HG03439 (cell line): ENCODE measurements at regions not wholly inside any gene's neighbourhood (a gene's known extent, or its start where the extent isn't known, plus 50 kb on each side); places are given as distances from the start of the nearest gene placed in this dataset.
"Not testable (repeated sequence)": the region's sequence is repeated elsewhere in the genome, so short reads cannot be mapped to it uniquely, and the experiment has no call there.

Experiments used
- ATAC-seq: cut with Tn5 transposase; IDR thresholded peaks from one replicate; pipeline ENCODE4 v1.9.1; 2021; ENCODE audit warnings: mild to moderate bottlenecking, moderate library complexity; ENCODE audit not compliant: unreplicated experiment

DNA sequence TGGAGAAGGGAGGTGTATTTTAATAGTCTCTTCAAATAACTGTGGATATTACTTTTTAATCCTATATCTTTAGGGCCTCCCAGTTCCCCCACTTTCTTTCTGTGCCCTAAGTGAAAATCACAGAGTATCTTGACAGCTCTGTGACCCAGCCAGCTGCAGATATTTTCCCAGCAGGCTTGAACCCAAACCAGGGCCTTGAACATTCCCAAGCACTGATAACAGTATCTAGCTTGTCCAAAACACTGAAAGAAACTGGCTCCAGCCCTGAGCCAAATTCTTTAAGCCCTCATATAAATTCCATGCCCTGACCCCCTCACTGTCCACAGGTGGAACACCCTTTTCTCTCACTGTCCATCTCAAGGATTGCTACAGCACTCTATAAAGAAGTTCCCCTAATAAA is 388.1 kb upstream of the CHAC2 start:
- no peak for ATAC-seq

DNA sequence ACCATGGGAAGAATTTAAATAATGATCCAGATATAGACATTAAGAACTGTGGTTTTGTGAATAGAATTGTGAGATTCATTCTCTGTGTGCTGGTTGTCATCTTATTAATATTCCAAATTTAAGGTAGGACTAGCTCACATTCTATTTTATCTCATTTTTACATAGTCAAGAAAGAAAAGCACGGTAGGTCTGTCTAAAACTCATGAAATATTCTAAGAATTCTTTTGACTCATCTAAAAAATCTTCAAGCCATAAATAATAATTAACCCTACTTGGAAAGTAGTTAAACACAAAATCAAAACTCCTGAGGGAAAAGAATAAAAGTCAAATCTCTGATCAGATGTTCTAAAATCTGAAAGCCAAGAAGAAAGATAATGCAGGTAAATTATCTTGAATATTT is 388.8 kb upstream of the CHAC2 start:
- no peak for ATAC-seq

DNA sequence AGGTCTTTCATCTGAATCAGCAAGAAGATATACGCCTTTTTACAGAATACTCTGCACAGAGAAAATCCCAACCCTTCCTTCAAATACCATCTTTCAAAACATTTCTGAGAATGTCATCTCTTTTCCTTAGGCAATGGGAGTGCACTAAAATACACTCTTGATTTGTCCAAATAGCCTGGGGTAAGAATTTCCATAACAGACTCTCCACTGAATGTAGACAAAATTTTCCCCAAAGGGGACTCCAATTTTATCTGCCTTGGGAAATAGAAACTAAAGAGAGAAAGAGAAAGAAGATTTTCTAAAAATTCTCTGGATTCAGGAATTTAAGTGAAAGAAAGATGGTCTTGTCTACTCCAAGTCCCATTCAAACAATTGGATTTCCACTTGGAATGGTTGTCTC is 394.5 kb upstream of the CHAC2 start:
- no peak for ATAC-seq

DNA sequence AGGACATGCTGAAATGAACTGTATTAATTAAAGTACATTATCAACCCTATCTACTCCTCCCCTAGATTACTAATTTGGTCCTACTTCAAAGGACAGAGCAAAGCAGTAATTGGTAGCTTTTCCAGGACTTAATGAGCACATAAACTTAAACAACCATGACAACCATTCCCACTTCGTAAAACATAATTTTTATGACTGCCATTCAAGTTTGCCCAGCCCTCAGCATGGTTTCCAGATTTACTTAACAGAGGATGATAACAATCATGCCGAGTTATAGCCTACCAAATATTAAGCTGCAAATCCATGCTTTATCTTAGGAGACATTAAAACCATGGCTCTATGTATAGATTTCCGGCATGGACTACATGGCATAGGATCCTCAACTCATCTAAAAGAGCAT is 401.1 kb upstream of the CHAC2 start:
- no peak for ATAC-seq

DNA sequence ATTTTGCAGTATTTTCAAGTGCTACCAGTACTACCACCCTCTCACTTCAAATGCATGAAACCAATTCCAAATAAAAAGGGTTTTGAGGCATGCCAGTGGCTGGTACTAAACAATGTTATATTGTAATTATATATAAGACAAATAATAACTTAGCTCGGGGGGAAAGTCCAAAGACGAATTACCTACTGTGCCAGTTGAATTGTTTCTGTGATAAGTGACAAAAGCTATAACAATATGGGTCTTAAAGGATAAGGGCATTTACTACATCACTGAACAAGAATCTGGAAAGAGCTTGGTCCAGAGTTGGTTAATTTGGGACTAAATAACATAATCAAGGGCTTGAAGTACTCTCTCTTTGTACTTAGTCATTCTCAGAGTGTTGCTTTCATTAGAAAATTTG is 404.7 kb upstream of the CHAC2 start:
- ATAC-seq = no peak

DNA sequence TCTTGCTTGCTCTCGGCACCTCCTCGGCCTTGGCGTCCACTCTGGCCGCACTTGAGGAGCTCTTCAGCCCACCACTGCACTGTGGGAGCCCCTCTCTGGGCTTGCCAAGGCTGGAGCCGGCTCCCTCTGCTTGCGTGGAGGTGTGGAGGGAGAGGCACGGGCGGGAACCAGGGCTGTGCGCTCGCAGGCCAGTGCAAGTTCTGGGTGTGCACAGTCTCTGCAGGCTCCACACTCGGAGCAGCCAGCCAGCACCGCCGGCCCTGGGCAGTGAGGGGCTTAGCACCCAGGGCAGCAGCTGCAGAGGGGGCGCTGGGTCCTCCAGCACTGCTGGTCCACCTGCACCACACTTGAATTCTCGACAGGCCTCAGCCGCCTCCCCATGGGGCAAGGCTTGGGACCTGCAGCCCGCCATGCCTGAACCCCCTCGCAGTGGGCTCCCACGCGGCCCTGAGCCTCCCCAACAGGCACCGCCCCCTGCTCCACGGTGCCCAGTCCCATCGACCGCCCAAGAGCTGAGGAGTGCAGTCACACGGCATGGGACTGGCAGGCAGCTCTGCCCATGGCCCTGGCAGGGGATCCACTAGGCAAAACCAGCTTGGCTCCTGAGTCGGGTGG is 411.2 kb upstream of the CHAC2 start:
- no peak for ATAC-seq

DNA sequence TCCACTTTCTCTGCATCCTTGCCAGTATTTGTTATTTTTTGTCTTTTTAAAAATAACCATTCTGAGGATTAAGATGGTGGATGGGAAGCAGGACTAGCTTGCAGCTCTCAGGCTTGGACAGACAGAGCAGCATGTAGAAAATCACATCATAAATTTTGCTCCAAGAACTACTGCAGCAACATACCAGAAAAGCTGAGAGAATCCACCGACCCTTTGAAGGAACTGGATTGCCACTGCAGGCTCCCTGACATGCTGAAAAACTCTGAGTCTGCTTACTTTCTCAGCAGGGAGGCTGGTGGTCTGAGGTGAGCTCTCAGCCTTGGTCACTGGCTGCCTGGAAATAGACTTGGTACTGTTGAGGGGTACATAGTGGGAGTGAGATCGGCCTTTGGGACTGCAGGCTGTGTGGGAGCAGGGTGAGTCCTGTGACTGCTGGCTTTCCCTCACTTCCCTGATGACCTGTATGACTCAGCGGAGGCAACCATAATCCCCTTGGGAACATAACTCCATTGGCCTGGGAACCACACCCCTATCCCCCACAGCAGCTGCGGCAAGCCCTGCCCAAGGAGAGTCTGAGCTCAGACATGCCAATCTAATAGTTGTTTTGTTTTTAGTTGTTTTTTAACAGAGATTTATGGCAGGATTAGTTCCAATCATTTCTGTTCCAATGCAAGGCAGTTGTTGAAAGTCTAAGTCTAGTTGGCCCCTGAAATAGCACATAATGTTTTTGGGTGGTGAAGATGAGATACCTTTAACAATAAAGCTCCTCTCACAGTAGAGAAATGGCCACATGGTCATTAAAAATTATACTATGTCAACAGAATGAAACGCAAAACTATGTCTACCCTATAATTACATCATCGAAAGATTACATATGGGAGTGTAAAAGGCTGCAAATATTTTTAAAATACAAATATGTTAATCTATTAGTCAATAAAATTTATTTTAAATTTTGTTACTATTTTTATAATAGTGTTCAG is 414.2 kb upstream of the CHAC2 start:
- no peak for ATAC-seq

DNA sequence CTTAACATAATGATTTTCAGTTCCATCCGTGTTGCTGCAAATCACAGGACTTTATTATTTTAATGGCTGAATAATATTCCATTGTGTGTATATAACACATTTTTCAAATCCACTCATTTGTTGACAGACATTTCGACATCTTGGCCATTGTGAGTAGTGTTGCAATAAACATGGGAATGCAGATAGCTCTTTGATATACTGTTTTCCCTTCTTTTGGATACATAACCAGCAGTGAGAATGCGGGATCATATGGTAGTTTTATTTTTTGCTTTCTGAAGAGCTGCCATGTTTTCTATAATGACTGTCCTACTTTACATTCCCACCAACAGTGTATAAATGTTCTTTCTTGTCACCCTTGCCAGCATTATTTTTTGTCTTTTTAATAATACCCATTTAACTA is 420.3 kb upstream of the CHAC2 start:
- ATAC-seq = no peak

DNA sequence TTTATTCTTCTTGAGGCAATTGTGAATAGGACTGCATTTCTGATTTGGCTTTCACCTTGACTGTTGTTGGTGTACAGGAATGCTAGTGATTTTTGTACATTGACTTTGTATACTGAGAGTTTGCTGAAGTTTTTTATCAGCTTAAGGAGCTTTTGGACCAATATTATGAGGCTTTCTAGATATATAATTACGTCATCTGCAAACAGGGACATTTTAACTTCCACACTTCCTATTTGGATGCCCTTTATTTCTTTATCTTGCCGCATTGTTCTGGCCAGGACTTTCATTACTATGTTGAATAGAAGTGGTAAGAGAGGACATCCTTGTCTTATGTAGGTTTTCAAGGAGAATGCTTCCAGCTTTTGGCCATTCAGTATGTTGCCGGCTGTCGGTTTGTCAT is 425.4 kb upstream of the CHAC2 start:
- ATAC-seq = no peak

DNA sequence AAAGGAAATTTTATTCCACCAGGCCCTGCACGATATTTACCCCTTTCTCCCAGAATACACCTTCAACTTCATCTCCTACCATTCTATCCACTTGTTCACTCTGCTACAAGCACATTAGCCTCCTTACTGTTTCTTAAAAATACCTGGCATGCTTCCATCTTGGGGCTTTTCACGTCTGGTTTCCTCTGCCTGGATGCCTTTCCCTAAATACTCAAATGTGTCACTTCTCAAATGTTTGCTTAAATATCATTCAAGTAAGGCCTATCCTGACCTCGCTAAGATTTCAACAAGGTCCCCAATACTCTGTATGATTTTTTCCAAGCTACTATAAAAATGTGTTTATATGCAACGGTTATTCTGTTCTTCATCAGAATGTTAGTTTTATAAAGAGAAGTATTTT is 433.0 kb upstream of the CHAC2 start:
- no peak for ATAC-seq

DNA sequence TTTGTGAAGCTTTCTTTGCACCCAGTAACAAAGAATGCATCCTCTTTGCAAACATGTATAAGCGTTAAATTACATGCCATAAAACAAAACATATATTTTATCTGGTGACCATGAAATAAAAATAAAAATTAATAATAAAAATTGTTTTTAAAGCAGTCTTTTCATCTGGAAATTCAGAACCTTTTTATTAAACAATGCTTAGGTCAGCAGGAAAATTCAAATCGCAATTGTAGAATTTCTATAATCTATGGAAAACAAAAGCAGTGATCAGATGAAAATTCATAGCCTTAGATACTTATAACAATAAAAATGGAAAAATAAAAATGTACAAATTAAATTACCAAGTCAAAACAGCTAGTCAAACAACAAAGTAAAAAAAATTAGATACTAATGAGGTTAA is 435.9 kb upstream of the CHAC2 start:
- no peak for ATAC-seq

DNA sequence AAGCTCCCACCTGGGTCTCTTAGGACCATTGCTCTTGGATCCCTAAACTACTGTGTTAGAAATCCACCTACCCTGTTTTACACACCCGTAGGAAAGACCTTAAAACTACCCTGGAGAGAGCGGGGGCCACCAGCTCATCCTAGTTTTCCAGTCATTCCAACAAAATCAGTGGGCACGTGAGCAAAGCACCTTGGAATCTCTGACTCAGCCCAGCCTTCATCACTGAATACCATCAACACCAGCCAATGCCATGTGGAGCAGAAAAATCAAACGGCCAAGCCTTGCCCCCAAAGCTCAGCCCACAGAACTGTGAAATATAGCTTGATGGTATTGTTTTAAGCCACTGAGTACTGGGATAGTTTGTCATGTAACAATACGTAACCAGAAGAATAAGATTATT is 449.7 kb upstream of the CHAC2 start:
- ATAC-seq = no peak

DNA sequence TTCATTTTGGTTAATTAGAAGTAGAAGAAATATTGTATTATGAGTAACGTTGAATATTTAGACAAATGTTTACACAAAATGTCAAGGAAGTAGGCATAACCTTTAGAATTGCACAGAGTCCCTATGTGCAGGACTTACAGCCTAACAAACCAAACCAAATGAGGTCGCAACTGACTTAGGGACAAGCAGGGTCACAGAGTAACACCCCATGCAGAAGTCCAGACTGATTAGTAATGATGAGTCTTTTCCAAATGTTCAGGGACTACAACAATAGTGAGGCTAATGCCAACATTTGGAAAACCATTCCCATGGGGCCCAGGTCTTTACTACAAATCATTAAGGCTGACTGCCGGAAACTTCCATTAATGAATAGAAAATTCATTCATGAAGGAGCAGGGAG is 452.5 kb upstream of the CHAC2 start:
- ATAC-seq = no peak

DNA sequence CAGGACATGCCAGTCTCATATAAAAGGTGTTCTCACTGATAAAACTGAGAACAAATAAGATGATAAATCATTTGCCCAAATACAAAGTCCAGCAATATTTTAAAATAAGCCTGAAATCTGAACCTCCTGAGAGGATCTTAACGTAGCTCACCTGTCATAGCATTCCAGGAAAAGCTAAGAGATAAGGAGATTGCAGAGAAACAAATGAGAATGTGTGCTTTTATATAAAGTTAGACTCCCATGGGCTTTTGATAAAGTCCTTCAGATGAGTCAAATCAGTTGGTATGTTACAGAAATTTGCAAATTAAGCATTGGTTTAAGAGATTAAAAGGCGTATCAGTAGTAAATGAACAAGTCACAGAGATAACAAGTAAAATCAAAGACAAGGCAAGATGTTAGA is 452.9 kb upstream of the CHAC2 start:
- ATAC-seq = no peak

DNA sequence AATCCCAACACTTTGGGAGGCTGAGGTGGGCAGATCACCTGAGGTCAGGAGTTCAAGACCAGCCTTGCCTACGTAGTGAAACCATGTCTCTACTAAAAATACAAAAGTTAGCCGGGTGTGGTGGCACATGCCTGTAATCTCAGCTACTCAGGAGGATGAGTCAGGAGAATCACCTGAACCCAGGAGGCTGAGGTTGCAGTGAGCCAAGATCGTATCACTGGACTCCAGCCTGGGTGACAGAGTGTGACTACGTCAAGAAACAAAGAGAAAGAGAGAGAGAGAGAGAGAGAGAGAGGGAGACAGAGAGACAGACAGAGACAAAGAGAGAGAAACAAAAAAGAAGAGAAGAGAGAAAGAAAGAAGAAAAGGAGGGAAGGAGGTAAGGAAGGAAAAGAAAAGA is 454.0 kb upstream of the CHAC2 start:
- ATAC-seq = not testable (repeated sequence)

DNA sequence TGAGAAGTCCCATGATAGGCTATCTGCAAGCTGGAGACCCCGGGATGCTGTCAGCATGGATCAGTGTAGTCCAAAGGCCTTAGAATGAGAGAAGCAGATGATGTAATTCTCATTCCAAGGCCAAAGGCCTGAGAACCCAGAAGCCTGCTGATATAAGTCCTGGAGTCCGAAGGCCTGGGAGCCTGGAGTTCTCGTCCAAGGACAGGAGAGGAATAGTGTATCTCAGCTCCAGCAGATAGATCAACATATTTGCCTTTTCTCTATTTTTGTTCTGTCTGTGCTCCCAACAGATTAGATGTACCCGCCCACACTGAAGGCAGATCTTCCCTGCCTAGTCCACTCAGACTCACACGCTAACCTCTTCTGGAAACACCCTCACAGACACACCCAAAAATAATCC is 454.9 kb upstream of the CHAC2 start:
- ATAC-seq = no peak

DNA sequence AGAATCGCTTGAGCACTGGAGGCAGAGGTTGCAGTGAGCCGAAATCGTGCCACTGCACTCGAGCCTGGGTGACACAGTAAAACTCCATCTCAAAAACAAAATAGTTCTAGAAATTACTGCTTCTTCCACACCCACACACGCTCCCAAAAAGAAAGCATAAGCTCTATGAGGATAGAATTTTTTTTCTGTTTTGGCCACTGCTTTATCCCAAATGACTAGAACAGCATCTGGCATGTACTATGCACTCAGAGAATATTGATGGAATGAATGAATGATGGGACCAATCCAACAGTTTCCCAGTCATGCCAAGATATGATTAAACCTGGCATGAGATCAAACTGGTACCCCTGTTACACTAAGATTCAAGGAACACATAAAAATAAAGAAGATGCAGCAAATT is 455.4 kb upstream of the CHAC2 start:
- no peak for ATAC-seq

DNA sequence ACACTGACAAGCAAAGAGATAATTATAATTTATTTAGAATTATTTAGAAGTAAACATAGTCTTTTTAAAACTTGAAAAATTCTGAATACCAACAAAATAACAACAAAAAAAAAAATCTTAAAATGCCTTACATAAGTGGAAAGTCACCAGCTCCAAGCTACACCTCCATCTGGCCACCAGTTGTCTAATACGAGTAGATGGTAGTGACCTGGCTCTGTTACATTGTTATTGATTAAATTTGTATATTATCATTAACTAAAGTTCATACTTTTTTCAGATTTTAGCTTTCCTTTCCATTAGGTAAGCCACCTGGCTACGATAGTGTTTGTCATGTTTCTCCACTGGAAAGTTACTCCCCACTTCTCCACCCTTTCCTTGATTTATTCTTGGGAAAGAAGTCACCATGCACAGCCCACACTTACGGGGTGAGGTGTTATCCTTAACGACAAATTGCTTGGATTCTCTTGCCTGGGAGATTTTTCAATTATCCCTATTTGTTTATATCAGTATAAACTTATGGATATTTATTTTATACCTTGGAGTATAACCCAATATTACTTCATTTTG is 464.5 kb upstream of the CHAC2 start:
- ATAC-seq = no peak

DNA sequence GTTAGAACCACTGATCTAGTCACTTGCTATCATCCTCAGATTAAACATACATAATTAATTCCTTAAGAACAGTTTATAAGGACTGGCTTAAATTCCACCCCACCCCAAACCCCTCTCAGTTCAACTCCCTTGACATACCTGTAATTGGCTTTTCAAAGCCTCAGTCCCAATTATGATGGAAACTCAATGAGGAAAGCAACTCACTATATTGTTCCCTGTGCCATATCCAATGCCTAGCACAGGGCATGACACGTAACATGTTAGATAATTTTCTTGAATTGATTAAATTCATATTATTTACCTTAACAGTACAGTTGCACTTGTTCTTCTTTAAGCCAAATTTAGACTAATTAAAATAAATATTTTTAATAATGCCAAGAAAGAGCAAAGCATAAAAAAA is 465.1 kb upstream of the CHAC2 start:
- ATAC-seq = no peak

DNA sequence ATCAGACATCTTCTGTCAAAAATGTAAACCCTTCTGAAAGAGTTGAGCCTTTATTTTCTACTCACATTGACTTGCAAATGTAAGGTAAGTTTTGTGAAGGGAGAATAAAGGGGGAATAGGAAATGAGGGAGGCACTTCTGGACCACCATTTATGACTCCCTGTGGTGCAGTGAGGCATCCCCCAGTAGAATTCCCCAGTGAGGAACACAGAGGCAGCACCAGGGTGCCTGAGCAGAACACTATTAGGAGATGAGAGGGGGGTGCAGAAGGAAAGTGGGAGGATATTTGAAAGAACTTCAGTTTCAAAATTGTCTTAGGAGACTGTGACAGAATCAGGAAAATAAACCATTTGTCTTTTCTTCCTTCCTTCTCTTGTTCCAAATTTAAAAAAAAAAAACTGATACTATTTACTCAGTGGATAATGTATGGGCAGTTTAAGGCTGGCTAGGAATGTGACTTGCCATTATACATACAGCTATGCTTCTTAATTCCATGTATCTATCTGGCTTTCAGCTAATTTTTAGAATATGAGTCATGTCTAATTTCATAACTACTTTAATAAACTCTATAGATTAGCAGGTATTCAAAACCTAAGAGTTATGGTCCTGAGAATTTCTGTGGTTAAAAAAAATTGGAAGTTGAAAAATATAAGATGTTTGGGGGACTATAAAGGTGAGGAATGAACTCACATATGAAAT is 478.1 kb upstream of the CHAC2 start:
- ATAC-seq = no peak

DNA sequence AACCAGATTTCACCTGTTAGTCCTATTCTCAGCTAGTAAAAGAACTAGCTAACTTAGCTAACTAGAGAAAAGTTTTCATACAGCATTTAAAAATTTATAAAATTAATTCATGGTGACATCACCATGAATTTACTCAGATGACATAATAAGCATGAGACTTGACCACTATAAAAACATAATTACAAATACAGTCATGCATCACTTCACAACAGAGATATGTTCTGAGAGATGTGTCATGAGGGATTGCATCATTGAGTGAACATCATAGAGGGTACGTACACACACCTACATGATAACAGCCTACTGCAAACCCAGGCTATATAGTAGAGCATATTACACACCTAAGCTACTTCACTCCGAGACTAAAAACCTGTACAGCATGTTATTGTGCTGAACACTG is 481.3 kb upstream of the CHAC2 start:
- ATAC-seq = no peak

DNA sequence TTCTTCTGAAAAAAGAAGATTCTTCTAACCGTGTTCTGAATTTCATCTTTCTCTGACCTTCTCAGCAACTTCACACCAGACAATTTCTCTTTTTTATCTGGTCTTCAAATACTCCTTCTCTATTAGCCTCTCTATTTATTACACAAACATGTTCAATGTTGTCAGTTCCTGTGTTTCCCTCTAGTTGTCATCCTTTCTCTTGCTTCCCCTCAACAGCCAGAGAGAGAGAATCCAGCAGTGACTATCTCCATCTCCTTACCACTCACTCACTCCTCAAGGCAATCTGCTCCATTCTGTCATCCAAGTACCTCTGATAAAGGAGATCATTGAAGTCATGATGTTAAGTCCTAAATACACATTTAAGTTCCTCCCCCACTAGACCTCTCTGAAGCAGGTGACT is 491.9 kb upstream of the CHAC2 start:
- no peak for ATAC-seq
